ENCODE measurements at regions not wholly inside any gene's neighbourhood (a gene's known extent, or its start where the extent isn't known, plus 50 kb on each side); places are given as distances from the start of the nearest gene placed in this dataset.
"Not testable (repeated sequence)": the region's sequence is repeated elsewhere in the genome, so short reads cannot be mapped to it uniquely, and the experiment has no call there.

DNA sequence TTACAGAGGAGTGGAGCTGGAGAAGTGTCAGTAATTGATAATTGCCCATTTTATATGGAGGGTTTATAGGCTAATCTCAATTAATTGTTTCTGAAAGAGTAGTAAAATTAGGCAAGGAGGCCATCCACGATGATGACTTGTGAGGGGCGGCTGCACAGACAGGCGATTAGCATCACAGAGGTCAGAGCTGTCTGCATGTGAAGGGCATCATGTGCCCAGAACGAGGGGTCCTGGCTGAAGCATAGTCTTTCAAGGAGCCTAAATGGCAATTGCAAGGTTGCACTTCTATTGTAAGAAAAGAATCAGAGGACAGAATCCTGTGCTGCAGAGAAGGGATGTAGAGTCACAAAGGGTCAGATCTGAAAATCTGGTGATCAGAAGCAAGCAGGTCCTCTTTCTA is 196.6 kb downstream of the EBLN2 start:
- in situ Hi-C loops (cut with HindIII; ENCODE audit: low pct_unique_long_range_greater_than_20kb, low sequenced_read_pairs), result no loop called here
- DNase-seq (ENCODE audit: low read depth, low spot score), result no peak

DNA sequence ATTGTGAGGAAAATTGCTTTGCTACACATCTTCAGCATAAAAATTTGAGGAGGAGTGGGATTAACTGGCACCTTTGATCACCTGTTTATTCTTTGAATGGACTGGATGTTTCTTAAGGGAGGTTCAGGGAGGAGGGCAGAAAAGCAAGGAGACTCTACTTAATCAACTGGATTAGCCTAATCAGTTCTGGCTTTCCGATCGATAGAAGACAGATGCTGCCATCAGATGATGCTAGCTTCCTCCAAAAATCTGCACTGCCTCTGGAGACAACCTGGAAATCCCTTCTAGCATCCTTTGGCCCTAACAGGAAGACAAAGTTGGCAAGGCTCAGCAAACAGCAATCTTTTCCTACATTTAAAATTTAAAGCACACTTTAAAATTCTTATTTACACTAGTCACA is 197.8 kb downstream of the EBLN2 start:
- DNase-seq (ENCODE audit: low read depth, low spot score), result no peak

DNA sequence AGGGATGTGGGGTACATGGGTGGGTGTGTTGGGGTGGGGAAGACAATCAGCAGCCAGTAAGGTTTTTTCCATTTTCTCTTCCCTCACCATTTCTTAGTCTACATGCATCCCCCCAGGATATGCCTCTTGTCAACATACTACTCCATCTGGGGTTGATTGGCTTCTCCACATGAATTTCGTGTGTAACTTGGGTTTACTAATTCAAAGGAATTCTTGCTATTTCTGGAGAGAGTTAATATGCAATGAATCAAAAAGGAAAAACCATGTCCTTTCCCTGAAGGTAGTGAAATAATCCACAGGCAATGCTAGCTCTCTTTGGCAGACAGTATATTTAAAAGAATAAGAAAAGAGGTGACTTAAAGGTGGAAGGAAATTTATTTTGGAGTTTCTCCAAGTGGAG is 198.4 kb downstream of the EBLN2 start:
- no peak for DNase-seq (ENCODE audit: low read depth, low spot score)
- in situ Hi-C loops (cut with HindIII; ENCODE audit: low pct_unique_long_range_greater_than_20kb, low sequenced_read_pairs), result no loop called here

More for the DNA sequence above, 197.8 kb downstream of the EBLN2 start:
- in situ Hi-C loops (cut with HindIII; ENCODE audit: low pct_unique_long_range_greater_than_20kb, low sequenced_read_pairs), result no loop called here

DNA sequence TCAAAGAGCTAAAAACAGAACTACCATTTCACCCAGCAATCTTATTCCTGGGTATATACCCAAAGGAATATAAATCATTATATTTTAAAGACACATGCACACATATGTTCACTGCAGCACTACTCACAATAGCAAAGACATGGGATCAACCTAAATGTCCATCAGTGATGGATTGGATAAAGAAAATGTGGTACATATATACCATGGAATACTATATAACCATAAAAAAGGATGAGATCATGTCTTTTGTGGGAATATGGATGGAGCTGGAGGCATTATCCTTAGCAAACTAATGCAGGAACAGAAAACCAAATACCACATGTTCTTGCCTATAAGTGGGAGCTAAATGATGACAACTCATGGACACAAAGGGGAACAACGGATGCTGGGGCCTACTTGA is 205.1 kb downstream of the EBLN2 start:
- in situ Hi-C loops (cut with HindIII; ENCODE audit: low pct_unique_long_range_greater_than_20kb, low sequenced_read_pairs); DNase-seq (ENCODE audit: low read depth, low spot score): not testable (repeated sequence)

DNA sequence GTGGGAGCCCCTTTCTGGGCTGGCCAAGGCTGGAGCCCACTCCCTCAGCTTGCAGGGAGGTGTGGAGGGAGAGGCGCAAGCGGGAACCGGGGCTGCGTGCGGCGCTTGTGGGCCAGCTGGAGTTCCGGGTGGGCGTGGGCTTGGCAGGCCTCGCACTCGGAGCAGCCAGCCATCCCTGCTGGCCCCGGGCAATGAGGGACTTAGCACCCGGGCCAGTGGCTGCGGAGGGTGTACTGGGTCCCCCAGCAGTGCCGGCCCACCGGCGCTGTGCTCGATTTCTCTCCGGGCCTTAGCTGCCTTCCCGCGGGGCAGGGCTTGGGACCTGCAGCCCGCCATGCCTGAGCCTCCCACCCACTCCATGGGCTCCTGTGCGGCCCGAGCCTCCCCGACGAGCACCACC is 207.7 kb downstream of the EBLN2 start:
- in situ Hi-C loops (cut with HindIII; ENCODE audit: low pct_unique_long_range_greater_than_20kb, low sequenced_read_pairs); DNase-seq (ENCODE audit: low read depth, low spot score): not testable (repeated sequence)

DNA sequence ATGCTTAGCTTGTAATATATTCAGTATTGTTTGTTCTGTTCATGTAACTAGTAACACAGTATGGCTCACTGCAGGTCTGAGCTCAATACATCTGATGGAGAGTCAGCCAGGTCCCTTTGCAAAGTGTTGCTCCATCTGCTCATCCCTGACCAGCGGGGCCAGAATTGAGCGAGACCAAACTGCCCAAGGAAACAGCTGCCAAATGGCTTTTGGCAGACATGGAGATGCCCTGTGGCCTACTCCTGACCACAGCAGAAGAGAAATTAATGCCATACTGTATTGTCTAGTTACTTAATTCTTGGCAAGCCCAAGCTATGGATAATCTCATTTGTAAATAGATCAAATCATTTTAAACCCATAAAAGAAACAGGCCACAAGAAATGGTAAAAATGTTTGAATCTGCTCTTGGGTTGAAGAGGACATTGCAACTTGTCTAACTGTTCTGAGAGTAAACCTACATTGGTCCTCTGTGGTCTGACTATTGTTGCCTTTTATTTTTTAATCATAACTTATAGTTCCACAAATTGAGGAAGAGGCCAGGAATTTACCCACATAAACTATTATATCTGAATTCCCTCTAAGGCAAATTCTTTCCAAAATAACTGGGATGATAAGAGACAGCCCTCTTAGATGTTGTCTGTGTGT is 209.5 kb downstream of the EBLN2 start:
- in situ Hi-C loops (cut with HindIII; ENCODE audit: low pct_unique_long_range_greater_than_20kb, low sequenced_read_pairs), result no loop called here
- DNase-seq (ENCODE audit: low read depth, low spot score), result no peak

DNA sequence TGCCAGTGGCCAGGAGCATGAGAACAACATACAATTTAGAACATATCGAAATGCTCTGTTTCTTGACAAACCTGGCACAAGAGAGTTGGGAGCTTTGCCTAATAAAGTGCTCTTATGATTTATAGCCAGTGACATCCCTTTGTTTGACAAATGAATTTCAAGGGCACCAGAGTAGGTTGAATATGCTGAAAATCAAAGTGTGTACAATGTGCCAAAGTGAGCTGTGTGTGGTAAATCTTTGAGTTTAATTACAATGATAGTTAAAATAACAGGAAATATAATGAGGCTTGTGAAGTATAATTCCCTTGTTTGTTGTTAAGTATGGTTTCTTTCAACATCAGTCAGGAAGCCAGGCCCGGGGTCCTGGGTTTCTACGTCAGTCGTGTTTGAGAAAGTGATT is 211.9 kb downstream of the EBLN2 start:
- DNase-seq (ENCODE audit: low read depth, low spot score), result no peak
- in situ Hi-C loops (cut with HindIII; ENCODE audit: low pct_unique_long_range_greater_than_20kb, low sequenced_read_pairs), result no loop called here

DNA sequence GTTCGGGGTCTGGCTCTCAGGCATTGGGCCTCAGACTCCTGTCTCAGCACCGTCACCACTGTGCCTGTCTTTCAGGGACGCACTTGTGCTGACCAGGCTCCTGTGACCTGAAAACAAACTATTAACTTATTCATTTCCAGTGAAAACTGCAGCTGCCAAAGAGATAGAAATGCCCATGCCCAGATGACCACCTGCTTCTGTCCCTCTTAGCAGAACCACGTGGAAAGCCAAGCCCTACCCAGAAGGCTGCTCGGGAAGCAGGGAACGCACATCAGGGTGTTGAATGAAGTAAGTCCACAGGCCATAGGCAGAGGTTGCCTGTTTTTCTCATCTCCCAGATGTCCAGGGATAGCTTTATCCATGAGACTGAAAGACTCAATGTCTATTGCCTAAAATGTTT is 219.3 kb downstream of the EBLN2 start:
- DNase-seq (ENCODE audit: low read depth, low spot score), result no peak
- in situ Hi-C loops (cut with HindIII; ENCODE audit: low pct_unique_long_range_greater_than_20kb, low sequenced_read_pairs), result no loop called here

DNA sequence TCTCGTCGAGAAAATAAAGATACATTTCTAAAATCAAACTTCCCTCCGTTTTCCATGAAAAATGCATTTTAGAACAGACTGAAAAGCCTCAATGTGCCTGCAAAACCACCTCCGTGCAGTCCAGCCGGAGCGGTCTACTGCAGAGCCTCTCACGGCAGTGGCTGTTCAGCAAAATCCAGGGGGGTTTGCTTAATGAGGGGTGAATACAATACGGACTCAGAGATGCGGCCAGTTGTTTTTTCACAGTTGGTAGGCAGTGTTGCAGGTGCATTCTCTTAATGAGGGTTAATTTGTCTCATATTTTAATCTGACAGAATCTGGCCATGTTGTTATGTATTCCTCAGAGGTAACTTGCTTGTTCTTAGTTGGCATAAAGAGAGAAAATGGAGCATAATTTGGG is 223.0 kb downstream of the EBLN2 start:
- DNase-seq (ENCODE audit: low read depth, low spot score), result no peak
- in situ Hi-C loops (cut with HindIII; ENCODE audit: low pct_unique_long_range_greater_than_20kb, low sequenced_read_pairs), result no loop called here

DNA sequence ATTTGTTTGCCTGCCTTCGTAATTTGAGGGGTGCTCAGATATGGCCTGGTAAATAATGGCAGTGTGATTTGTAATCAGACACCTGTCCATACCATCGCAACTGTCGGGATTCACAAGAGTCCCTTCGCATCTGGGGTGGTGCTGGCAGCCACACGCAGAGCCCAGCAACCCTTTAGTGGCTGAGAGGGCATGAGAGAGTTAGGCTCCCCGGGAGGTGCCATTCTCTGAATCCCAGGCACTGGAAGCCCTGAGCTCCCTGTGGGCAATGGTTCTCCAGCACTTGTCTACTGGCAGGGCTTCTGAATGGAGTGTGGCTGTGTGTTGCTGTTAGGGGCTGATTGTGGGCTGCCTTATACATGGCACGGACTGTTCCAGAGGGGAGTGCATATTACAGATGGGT is 230.1 kb downstream of the EBLN2 start:
- DNase-seq (ENCODE audit: low read depth, low spot score), result no peak
- in situ Hi-C loops (cut with HindIII; ENCODE audit: low pct_unique_long_range_greater_than_20kb, low sequenced_read_pairs), result no loop called here

DNA sequence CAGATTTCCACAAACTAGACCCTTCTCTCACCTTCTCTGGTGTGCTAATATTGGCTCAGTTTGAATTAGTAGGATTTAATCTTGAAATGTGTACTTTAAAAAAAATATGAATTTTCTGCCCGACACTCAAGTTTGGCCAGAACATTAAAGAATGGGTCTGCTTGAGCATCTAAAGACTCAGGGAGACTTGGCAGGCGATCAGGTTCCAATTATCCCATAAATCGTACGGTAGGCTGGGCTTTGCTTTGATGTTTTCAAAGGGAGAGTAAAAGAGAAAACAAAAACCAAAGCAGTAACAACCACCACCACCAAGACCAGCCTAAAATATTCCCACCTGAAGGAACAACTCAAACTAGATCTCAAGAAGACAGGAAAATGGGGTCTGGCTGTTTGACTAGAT is 230.8 kb downstream of the EBLN2 start:
- no peak for DNase-seq (ENCODE audit: low read depth, low spot score)
- in situ Hi-C loops (cut with HindIII; ENCODE audit: low pct_unique_long_range_greater_than_20kb, low sequenced_read_pairs), result no loop called here

DNA sequence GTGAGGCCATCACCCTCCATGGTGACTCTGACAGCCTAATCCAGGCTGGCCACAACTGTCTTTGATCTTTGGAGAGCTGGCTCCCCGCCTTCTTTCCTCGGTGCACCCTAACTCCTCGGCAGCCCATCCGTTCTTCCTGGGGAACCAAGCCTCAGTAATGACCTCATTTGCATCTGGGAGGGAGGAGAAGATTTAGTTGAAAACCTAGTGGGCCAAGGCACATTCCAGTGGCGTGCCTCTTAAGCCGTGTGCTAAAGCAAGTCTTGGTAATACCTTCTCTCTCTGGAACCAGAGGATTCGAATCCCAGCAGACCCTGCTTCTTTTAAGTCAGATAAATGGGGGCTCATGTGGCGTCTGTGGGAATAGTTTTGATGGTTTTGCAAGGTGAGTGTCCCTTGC is 233.1 kb downstream of the EBLN2 start:
- no peak for DNase-seq (ENCODE audit: low read depth, low spot score)
- in situ Hi-C loops (cut with HindIII; ENCODE audit: low pct_unique_long_range_greater_than_20kb, low sequenced_read_pairs), result no loop called here

DNA sequence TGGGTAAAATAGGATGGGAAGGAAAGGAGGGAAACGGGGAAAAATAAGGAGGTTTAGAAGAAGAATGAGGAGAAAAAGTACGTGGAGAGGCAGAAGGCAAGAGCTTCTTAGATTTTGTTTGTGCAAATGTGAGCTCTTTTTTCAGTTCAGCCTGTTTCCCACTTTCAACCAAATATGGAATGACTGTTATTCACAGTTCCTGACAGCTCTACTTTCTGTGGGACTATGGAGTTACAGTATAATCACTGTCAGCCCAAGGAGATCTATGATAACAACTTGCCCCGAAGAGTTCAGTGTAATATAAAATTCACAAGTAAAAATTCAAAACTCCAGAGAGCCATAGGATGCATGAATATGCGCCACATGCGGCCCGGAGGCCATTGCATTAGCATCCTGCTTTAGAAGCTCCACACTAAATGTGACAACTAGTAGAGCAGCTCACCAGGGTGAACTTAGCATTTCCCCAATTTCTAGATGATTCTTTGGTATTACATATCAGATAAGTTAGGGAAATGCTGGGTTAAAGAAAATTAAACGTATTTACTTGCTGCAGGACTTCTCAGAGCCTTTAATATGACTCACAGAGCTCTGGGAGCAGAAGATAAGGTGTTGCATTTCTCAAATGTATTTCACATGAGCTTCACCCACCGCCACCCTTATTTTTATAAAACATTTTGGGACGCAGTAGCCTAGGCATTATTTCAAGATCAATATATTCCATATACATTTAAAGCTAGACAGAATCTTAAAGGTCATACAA is 234.6 kb downstream of the EBLN2 start:
- in situ Hi-C loops (cut with HindIII; ENCODE audit: low pct_unique_long_range_greater_than_20kb, low sequenced_read_pairs), result no loop called here
- DNase-seq (ENCODE audit: low read depth, low spot score), result no peak

DNA sequence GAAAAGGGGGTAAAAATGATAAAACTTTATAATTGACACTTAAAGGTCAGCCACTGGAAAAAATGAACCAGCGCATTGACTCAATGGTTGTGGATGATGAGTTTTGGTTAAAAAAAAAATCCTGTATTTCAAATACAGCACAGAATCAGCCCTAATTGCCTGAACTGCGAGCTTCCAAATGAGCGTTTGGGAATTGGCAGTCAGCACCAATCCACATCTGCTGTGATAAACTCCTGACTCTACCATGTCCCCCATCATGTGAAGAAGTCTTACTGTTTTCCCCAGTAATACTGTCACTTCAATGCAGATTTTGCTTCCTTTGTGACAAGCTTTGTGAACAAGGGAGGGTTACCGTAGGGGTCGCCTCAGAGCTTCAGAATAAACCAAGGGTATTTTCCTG is 235.4 kb downstream of the EBLN2 start:
- DNase-seq (ENCODE audit: low read depth, low spot score), result no peak
- in situ Hi-C loops (cut with HindIII; ENCODE audit: low pct_unique_long_range_greater_than_20kb, low sequenced_read_pairs), result no loop called here

DNA sequence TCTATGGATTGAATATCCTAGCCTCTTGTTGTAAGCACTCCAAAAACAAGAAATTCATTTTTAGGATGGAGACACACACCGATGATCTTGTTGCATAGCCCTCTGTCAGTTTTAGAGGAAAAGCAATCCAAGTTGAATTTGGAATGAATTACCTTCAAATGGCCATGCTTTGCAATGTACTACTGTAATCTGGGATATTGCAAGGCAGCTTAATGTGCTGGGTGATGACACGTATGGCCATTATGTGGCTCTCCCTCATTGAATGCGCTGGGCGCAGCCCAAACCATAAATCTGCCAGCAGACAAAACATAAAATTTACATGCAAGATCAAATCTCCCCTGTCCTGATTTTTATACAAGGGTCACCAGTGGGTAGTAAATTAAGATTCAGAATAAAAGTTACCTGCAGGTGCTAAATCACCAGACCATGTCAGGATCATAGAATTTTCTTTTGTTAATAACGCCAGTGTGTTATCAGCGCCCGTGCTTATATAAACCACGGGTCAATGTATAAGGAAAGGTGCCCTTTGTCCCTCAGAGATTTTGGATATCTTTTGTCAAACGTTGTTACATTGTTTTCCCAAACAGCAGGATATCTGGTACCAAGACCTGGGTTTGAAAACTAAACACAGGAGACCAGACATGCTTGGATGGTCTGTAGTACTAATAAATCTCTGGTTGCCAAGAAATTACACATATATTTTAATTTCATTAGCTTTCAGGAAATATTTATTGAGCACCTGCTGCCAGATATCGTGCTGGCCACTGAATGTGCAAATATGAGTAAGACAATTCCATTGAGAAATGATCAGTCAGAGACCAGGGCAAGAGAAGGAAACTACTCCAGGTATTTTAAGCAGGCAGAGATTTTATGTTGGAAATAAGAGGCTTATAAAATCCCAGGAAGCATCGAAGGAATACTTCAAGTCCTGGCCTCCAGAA is 237.1 kb downstream of the EBLN2 start:
- in situ Hi-C loops (cut with HindIII; ENCODE audit: low pct_unique_long_range_greater_than_20kb, low sequenced_read_pairs), result no loop called here
- DNase-seq (ENCODE audit: low read depth, low spot score), result no peak

DNA sequence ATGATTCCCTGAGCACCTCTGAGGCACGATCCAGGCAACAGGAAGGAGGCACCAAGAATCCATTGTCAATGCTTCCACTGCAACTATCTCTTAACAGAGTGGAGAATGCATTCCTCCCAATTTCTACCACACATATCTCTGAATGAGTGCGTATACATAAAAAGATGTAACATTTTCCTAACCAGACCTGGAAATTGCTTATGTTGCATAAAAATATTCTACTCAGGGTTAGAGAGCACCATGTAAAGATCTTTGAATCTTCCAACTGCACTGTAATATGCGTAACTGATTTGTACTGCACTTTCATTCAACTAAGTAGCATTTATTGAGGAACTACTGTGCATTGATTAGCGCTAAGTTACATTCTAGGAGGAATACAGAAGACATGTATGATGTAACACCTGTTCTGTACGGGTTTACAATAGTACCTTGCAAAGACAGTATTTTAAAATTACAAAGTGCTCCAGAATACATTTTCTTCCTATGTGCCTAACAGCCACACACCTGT is 237.8 kb downstream of the EBLN2 start:
- DNase-seq (ENCODE audit: low read depth, low spot score), result no peak
- in situ Hi-C loops (cut with HindIII; ENCODE audit: low pct_unique_long_range_greater_than_20kb, low sequenced_read_pairs), result no loop called here

DNA sequence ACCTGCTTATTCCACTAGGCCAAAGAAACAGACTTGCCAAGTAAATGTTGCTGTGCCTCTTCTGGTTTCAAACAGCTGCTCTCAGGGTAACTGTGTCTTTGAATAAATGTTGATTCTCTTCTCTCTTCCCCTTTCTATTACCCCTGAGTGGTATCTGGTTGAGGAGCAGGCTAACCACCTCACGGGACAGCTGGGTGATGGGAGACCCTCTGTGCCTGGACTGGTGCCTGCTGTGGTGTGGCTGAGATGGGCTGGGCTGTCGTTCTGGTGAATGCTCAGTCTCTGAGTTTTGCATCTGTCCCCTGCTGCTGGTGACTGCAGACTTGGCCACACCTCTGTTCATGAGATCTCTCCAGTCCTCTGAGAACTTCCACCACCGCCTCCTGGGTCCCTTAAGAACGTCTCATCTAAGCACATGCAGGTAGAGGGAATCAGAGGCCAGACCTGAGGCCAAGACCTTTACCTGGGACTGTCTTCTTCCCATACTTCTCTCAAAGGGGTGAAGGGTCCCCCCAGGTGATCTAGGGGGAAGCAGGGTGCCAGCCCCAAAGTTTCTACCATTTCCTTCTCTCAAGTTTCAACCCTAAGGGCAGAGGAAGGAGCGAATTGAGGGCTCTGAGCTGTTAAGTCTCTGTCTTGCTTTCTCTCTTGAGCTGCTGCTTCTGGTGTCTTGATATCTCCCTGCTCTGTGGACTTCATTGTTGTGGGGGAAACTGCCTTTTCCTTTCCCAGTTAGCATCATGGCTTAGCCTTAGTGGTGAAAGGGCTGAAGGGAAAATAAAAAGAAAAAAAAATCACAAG is 252.9 kb downstream of the EBLN2 start:
- in situ Hi-C loops (cut with HindIII; ENCODE audit: low pct_unique_long_range_greater_than_20kb, low sequenced_read_pairs), result no loop called here

DNA sequence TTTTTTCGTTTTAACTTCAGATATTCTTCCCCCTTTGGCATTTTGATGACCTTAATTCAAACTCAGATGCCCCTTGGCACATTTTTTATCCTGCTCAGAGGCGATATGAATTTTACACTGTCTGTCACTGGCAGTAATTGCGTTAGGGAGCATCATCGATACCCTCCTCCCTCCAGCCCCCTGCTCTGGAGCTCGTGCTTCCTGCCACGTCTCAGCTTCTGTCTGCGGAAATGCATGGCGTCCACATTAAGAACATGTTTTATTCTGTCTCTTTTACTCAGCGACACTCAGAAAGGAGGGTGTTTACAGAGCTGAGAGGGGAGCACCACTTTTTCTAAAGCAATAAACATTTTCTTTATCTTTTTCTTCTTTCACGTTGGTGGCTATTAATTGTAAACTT is 254.2 kb downstream of the EBLN2 start:
- in situ Hi-C loops (cut with HindIII; ENCODE audit: low pct_unique_long_range_greater_than_20kb, low sequenced_read_pairs), result no loop called here
- DNase-seq (ENCODE audit: low read depth, low spot score), result no peak

More for the DNA sequence above, 252.9 kb downstream of the EBLN2 start:
- DNase-seq (ENCODE audit: low read depth, low spot score), result no peak
